Endothelial cell of umbilical vein (primary cell): ENCODE measurements at regions not wholly inside any gene's neighbourhood (a gene's known extent, or its start where the extent isn't known, plus 50 kb on each side); places are given as distances from the start of the nearest gene placed in this dataset.

Experiments
- BruUV-seq: library from RNA; stranded (reverse); fragments of 400-500 nt; replicated peaks from 2 replicates; lab custom pipeline; 2021; lab: Mats Ljungman, UMichigan
- CTCF ChIA-PET: fragments of 300-600, 350-600 bp; sonication (Branson Sonifier 250); formaldehyde crosslinking; loops from one replicate; lab custom pipeline; 2021; ENCODE audit warnings: antibody characterized with exemption, inconsistent platforms; lab: Charles Lee
- POLR2A ChIA-PET: fragments of 300-600, 350-600 bp; sonication (Branson Sonifier 250); formaldehyde crosslinking; loops from one replicate; lab custom pipeline; 2021; ENCODE audit warnings: antibody characterized with exemption, inconsistent platforms; lab: Charles Lee
- DNase-seq: peaks from one replicate; pipeline ENCODE4 v3.0.0-alpha.2; 2011; ENCODE audit warnings: low read depth, low spot score
- FAIRE-seq: peaks from 2 replicates; lab custom pipeline; 2011; peaks lifted over from hg19 to GRCh38; lab: Jason Lieb, UNC
- H2AFZ ChIP-seq: 2 replicates; pipeline ENCODE4 v1.6.0; 2012; ENCODE audit warnings: low read depth, low read length, control low read depth, inconsistent platforms
- H3K27ac ChIP-seq: 2 replicates; pipeline ENCODE4 v1.5.1; 2011; ENCODE audit warnings: low read depth, mild to moderate bottlenecking, control low read depth, low read length, moderate library complexity; ENCODE audit not compliant: insufficient read depth
- H3K27me3 ChIP-seq, 2 experiments: 2 replicates each; pipeline versions ENCODE4 v1.6.0 to v1.6.1; 2011; ENCODE audit warnings: low read length in 2 of 2, mixed read lengths in 1 of 2; ENCODE audit not compliant: control insufficient read depth in 2 of 2, insufficient read depth in 2 of 2
- H3K36me3 ChIP-seq, 2 experiments: 2 replicates in 1 of 2; 3 replicates in 1 of 2; pipeline ENCODE4 v1.5.1; 2011; ENCODE audit warnings: low read length in 2 of 2, mild to moderate bottlenecking in 1 of 2, moderate library complexity in 1 of 2; ENCODE audit not compliant: control insufficient read depth in 2 of 2, insufficient read depth in 2 of 2; ENCODE audit errors: extremely low read depth in 1 of 2
- H3K4me1 ChIP-seq: 3 replicates; pipeline ENCODE4 v1.5.1; 2011; ENCODE audit warnings: mild to moderate bottlenecking, low read length; ENCODE audit not compliant: control insufficient read depth, insufficient read depth; ENCODE audit errors: extremely low read depth
- H3K4me2 ChIP-seq: 2 replicates; pipeline ENCODE4 v1.6.1; 2011; ENCODE audit warnings: low read length, control low read depth, mixed read lengths; ENCODE audit not compliant: insufficient read depth
- H3K4me3 ChIP-seq, 3 experiments: fragments of 200-600 bp in 1 of 3; sonication (generic), shearing (Covaris generic) in 1 of 3; replicated peaks in 1 of 3; 2 replicates each; pipeline ENCODE4 v1.5.1; 2011 to 2016; ENCODE audit warnings: control low read depth in 3 of 3, low read length in 3 of 3, mild to moderate bottlenecking in 2 of 3, inconsistent platforms in 1 of 3, low read depth in 1 of 3, moderate library complexity in 1 of 3; ENCODE audit not compliant: insufficient read depth in 1 of 3
- H3K79me2 ChIP-seq: 2 replicates; pipeline ENCODE4 v1.6.0; 2012; ENCODE audit warnings: low read length, inconsistent platforms; ENCODE audit not compliant: control insufficient read depth, insufficient read depth
- H3K9ac ChIP-seq: replicated peaks from 2 replicates; pipeline ENCODE3; 2011; ENCODE audit warnings: low read length, control low read depth; ENCODE audit not compliant: insufficient read depth; ENCODE audit errors: extremely low read depth
- H3K9me1 ChIP-seq: replicated peaks from 3 replicates; pipeline ENCODE4 v1.6.0; 2011; ENCODE audit warnings: mild to moderate bottlenecking, low read length; ENCODE audit not compliant: control insufficient read depth, insufficient read depth; ENCODE audit errors: extremely low read depth
- H3K9me3 ChIP-seq: replicated peaks from 2 replicates; pipeline ENCODE4 v1.5.1; 2012; ENCODE audit warnings: low read length, inconsistent platforms; ENCODE audit not compliant: control insufficient read depth, insufficient read depth
- H4K20me1 ChIP-seq: replicated peaks from 2 replicates; pipeline ENCODE3; 2011; ENCODE audit warnings: mild to moderate bottlenecking, low read length; ENCODE audit not compliant: control insufficient read depth, insufficient read depth; ENCODE audit errors: extremely low read depth
- CTCF ChIP-seq, 2 donors: IDR thresholded peaks; 1 replicate in 1 of 2; 2 replicates in 1 of 2; pipeline ENCODE4 v1.5.1; 2011; ENCODE audit warnings: low read length in 2 of 2, mild to moderate bottlenecking in 2 of 2, moderate library complexity in 2 of 2, control low read depth in 1 of 2, inconsistent platforms in 1 of 2, low read depth in 1 of 2; ENCODE audit not compliant: insufficient read depth in 1 of 2; ENCODE audit errors: extremely low read depth in 1 of 2
- EZH2 ChIP-seq: IDR thresholded peaks from 2 replicates; pipeline ENCODE4 v1.6.1; 2012; ENCODE audit warnings: borderline replicate concordance, low read depth, mild to moderate bottlenecking, moderate library complexity, low read length, inconsistent platforms; ENCODE audit not compliant: severe bottlenecking
- FOS ChIP-seq: IDR thresholded peaks from 2 replicates; pipeline ENCODE4 v1.6.1; 2011; ENCODE audit warnings: mild to moderate bottlenecking, low read length, moderate library complexity, borderline replicate concordance; ENCODE audit not compliant: insufficient read depth
- GATA2 ChIP-seq: IDR thresholded peaks from 2 replicates; pipeline ENCODE4 v1.7.0; 2011; ENCODE audit warnings: low read depth, mild to moderate bottlenecking, moderate library complexity, mixed read lengths, low read length; ENCODE audit not compliant: insufficient read length, insufficient read depth
- JUN ChIP-seq: IDR thresholded peaks from 2 replicates; pipeline ENCODE4 v1.6.1; 2011; ENCODE audit warnings: borderline replicate concordance, low read depth; ENCODE audit not compliant: insufficient read length, insufficient read depth
- MAX ChIP-seq: IDR thresholded peaks from 2 replicates; pipeline ENCODE4 v1.6.1; 2011; ENCODE audit not compliant: insufficient read depth, insufficient read length
- MYC ChIP-seq: IDR thresholded peaks from one replicate; pipeline ENCODE4 v1.6.1; 2011; ENCODE audit warnings: mild to moderate bottlenecking, low read depth, low read length
- POLR2A ChIP-seq: IDR thresholded peaks from 2 replicates; pipeline ENCODE4 v1.6.1; 2012; ENCODE audit warnings: low read depth, mild to moderate bottlenecking, control low read depth, low read length
- POLR2AphosphoS5 ChIP-seq: IDR thresholded peaks from 2 replicates; pipeline ENCODE4 v1.6.1; 2012; ENCODE audit warnings: low read depth, mild to moderate bottlenecking, control low read depth, low read length, moderate library complexity; ENCODE audit not compliant: insufficient read depth
- dilution Hi-C: fragments of 300-500 bp; cut with MboI; formaldehyde crosslinking; loops from one replicate; pipeline ENCODE4 v1.15.0; 2019; ENCODE audit warnings: low sequenced_read_pairs; ENCODE audit not compliant: extremely low pct_ligation_motif_present
- intact Hi-C: fragments of 100-400 bp; cut with micrococcal nuclease; formaldehyde crosslinking; loops from one replicate; pipeline ENCODE4 v1.10.0; 2022

GRCh38 chr18:67035026-67035425 lies 431.1 kb upstream of the CDH19 start:
- FAIRE-seq (no peak), DNase-seq (no peak)
- H3K4me3 ChIP-seq = no peak overlapping the region
- no peaks in the 10 kb centered on the region for H3K9me1 ChIP-seq
- intact Hi-C loops = no loop called here
- H3K9me3 ChIP-seq = no peaks in the 10 kb centered on the region
- no peak overlapping the region for H3K4me2 ChIP-seq
- H4K20me1 ChIP-seq = no peaks in the 10 kb centered on the region
- BruUV-seq = no TSS peak
- no peaks in the 10 kb centered on the region for H3K79me2 ChIP-seq
- dilution Hi-C loops = no loop called here
- no peaks in the 10 kb centered on the region for H3K27me3 ChIP-seq
- H2AFZ ChIP-seq = no peak overlapping the region
- ChIA-PET POLR2A (no interaction called here), CTCF (no interaction called here)
- H3K9ac ChIP-seq = no peak overlapping the region
- no peaks in the 10 kb centered on the region for H3K36me3 ChIP-seq
- H3K27ac ChIP-seq = no peak overlapping the region
- no peaks in the 10 kb centered on the region for H3K4me1 ChIP-seq
- no peak for TF ChIP-seq POLR2A
- TF ChIP-seq MAX = no peak
- no peak for TF ChIP-seq JUN
- TF ChIP-seq CTCF (IDR thresholded peaks at IDR 0.05; ENCODE audit: extremely low read depth in 1 of 2, insufficient read depth in 1 of 2, low read depth in 1 of 2, low read length in 2 of 2) = no peak
- no peak for TF ChIP-seq GATA2
- TF ChIP-seq MYC = no peak
- no peak for TF ChIP-seq EZH2
- TF ChIP-seq FOS = no peak
- no peak for TF ChIP-seq POLR2AphosphoS5
